OCI-LY1 (cell line): ENCODE measurements at regions not wholly inside any gene's neighbourhood (a gene's known extent, or its start where the extent isn't known, plus 50 kb on each side); places are given as distances from the start of the nearest gene placed in this dataset.

Experiments
- EZH2 ChIP-seq: fragments of 200-600 bp; sonication (generic), shearing (Covaris generic); IDR thresholded peaks from 2 replicates; pipeline ENCODE4 v1.8.0; 2017; ENCODE audit warnings: borderline replicate concordance, mixed run types, mild to moderate bottlenecking, antibody characterized with exemption, low read length, moderate library complexity, mixed read lengths
- TF ChIP-seq, protein P1 (sequence below): fragments of 200-600 bp; sonication (generic), shearing (Covaris generic); IDR thresholded peaks from 2 replicates; pipeline ENCODE4 v1.5.1; 2017; ENCODE audit warnings: mild to moderate bottlenecking, antibody characterized with exemption, low read length, moderate library complexity, mixed read lengths

DNA sequence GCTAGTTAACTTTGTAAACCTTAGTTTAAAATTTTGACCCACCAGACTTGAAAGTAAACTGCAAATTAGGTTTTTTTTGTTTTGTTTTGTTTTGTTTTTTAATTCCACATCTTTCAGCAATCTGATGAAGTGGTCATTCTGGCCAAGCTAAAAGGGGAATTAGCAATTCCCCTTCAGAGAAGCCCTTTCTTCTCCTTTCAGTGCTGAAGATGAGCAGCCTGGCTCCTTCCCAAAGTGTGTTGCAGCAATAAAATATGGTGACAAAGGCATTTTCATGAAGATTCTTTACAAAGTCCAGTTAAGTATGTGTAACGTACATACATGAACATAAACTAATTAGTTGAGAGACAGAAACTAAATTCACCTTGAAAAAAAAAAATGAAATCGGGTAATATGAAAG, 380.1 kb downstream of the NOVA1 start:
- TF ChIP-seq, protein P1, sequence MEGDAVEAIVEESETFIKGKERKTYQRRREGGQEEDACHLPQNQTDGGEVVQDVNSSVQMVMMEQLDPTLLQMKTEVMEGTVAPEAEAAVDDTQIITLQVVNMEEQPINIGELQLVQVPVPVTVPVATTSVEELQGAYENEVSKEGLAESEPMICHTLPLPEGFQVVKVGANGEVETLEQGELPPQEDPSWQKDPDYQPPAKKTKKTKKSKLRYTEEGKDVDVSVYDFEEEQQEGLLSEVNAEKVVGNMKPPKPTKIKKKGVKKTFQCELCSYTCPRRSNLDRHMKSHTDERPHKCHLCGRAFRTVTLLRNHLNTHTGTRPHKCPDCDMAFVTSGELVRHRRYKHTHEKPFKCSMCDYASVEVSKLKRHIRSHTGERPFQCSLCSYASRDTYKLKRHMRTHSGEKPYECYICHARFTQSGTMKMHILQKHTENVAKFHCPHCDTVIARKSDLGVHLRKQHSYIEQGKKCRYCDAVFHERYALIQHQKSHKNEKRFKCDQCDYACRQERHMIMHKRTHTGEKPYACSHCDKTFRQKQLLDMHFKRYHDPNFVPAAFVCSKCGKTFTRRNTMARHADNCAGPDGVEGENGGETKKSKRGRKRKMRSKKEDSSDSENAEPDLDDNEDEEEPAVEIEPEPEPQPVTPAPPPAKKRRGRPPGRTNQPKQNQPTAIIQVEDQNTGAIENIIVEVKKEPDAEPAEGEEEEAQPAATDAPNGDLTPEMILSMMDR: no peak
- no peak for TF ChIP-seq EZH2
